IPS-18c (cell line): ENCODE measurements at regions not wholly inside any gene's neighbourhood (a gene's known extent, or its start where the extent isn't known, plus 50 kb on each side); places are given as distances from the start of the nearest gene placed in this dataset.
A peak's percentile ranks its signal among the peaks of the same experiment; 100 is the strongest.

Source experiments
- H3K4me3 ChIP-seq: 2 replicates; pipeline ENCODE4 v1.7.0; 2013; ENCODE audit warnings: low read depth, mild to moderate bottlenecking, low read length, moderate library complexity; ENCODE audit not compliant: insufficient read depth
- H3K9me3 ChIP-seq: one replicate; pipeline ENCODE4 v1.6.1; 2013; ENCODE audit warnings: mild to moderate bottlenecking, low read length, moderate library complexity; ENCODE audit not compliant: control insufficient read depth, insufficient read depth

DNA sequence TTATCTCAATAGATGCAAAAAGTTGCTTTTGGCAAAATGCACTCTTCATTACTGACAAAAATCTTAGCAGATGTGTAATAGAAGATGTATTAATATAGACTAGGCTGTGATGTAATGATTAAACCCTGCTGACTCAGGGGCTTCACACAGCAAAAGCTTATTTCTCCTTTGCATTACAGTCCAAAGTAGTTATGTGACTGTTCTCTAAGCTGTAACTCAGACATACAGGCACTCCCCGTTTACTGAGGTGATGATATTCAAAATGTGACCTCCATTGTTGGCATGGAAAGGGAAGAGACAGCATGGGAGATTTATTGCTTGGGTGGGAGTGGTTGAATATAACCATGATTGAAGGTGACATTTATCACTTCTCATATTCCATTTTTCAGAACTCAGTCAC, 331.5 kb downstream of the SNAPC1 start:
- Histone ChIP-seq H3K9me3 (no peaks in the 10 kb centered on the region), H3K4me3 (no peak overlapping the region)

GRCh38 chr14:62097072-62097471, 334.9 kb downstream of the SNAPC1 start:
- no peak overlapping the region for H3K4me3 ChIP-seq
- no peaks in the 10 kb centered on the region for H3K9me3 ChIP-seq

GRCh38 chr14:62097824-62098223, 335.6 kb downstream of the SNAPC1 start:
- H3K4me3 ChIP-seq: no peak overlapping the region
- no peaks in the 10 kb centered on the region for H3K9me3 ChIP-seq

GRCh38 chr14:62098357-62098756, 336.1 kb downstream of the SNAPC1 start:
- H3K4me3 ChIP-seq: no peak overlapping the region
- H3K9me3 ChIP-seq: no peaks in the 10 kb centered on the region

DNA sequence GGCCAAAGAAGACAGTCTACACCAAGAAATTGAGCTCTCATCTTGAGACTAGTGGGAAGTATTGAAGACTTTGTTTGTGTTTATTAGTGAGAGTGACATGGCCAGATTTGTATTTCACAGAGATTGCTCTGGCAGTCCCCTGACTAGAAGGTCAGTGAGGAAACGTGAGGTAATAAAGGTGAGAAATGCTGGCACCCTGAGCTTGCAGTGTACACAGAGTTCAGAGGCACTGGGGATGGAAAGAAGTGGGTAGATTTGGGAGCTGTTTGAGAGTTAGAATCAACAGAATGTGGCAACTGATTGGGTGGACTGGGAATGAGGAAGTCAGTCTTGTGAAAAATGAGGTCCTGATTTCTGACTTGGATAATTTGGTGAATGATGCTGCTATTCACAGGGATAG, 336.9 kb downstream of the SNAPC1 start:
- H3K9me3 ChIP-seq: no peaks in the 10 kb centered on the region
- no peak overlapping the region for H3K4me3 ChIP-seq

GRCh38 chr14:62101189-62101588, 339.0 kb downstream of the SNAPC1 start:
- H3K4me3 ChIP-seq: no peak overlapping the region
- no peaks in the 10 kb centered on the region for H3K9me3 ChIP-seq

GRCh38 chr14:62101673-62102348, 339.6 kb downstream of the SNAPC1 start:
- H3K4me3 ChIP-seq: no peak overlapping the region
- H3K9me3 ChIP-seq: no peaks in the 10 kb centered on the region

GRCh38 chr14:62102349-62102725, 340.1 kb downstream of the SNAPC1 start:
- H3K4me3 ChIP-seq: no peak overlapping the region
- no peaks in the 10 kb centered on the region for H3K9me3 ChIP-seq

- H3K4me3 ChIP-seq: no peak overlapping the region
- H3K9me3 ChIP-seq: no peaks in the 10 kb centered on the region
Observed at GRCh38 chr14:62103464-62103863, 341.2 kb downstream of the SNAPC1 start.

- no peak overlapping the region for H3K4me3 ChIP-seq
- H3K9me3 ChIP-seq: no peaks in the 10 kb centered on the region
Observed at GRCh38 chr14:62110941-62111340, 348.7 kb downstream of the SNAPC1 start.

DNA sequence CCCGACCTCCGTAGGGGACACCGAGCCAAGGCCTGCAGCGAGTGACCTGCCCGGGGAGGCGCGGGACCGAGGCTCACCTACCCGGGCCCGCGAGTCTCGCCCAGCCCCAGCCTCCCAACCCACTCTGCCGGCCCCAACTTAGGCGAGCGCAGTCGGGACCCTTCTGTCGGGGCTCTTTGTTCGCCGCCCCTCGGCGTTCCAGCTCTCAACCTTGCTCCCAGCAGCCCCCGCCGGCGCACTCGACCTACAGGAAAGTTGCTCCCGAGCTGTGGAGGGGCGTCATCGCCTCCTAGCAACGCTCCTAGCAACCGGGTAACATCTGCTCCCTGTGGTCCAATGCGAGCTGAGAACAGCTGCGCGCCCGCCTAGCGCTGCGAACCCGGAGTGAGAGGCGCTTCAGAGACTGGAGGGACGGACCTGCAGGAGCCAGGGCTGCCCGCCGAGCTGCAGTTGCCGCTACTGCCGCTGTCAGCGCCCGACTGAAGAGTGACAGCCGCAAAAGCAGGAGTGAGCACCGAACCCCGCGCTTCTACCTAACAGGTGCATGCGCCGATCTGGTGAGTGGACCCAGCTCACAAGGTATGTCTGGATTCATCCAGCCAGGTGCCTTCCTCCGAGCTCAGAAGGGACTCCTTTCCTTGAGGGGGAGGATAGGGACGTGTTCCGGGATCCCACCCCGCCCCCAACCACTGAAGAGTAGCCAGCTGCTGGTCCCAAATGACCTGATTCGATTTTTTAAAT, 355.0 kb downstream of the SNAPC1 start:
- H3K9me3 ChIP-seq: no peaks in the 10 kb centered on the region
- H3K4me3 ChIP-seq: peak overlapping the region; percentile 62

DNA sequence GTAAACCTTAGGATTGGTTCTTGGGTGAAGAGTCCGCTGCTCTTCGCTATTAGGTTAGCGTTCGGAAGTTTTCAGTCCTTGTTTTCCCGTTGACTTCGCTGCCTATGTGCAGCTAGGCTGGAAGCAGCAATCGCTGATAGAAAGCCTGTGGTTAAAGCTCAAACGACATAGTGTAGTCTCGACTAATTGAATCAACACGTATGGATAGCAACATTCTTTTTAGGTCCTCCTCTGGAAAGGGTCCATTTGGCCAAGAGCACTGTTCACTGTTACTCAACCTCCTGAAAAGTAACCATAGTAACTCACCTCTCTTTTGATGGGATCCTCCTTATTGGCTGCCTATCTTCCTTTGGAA, 355.5 kb downstream of the SNAPC1 start:
- H3K9me3 ChIP-seq: no peaks in the 10 kb centered on the region
- H3K4me3 ChIP-seq: peak overlapping the region; percentile 43

GRCh38 chr14:62118461-62118860, 356.2 kb downstream of the SNAPC1 start:
- no peaks in the 10 kb centered on the region for H3K9me3 ChIP-seq
- H3K4me3 ChIP-seq: no peak overlapping the region

DNA sequence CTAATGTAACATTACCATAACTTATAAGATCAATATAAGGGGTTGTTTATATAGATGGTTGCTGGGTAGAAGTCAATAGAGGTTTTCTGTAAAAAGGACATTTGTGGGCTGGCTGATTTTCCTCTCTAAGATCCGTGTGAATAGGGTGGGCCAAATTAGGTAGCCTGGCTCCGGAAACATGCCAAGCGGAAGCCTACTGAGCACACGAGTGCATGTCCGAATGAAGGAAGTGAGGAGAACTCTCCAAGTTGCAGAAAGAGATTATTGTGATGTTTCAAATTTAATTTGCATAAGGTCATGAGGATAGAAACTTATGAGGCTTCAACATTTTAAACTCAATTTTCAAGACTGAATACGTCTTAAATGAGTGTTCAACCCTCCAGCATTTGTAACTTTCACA, 356.7 kb downstream of the SNAPC1 start:
- no peak overlapping the region for H3K4me3 ChIP-seq
- H3K9me3 ChIP-seq: no peaks in the 10 kb centered on the region

- Histone ChIP-seq H3K9me3 (no peaks in the 10 kb centered on the region), H3K4me3 (no peak overlapping the region)
Observed at GRCh38 chr14:62123961-62124360, 361.7 kb downstream of the SNAPC1 start.

DNA sequence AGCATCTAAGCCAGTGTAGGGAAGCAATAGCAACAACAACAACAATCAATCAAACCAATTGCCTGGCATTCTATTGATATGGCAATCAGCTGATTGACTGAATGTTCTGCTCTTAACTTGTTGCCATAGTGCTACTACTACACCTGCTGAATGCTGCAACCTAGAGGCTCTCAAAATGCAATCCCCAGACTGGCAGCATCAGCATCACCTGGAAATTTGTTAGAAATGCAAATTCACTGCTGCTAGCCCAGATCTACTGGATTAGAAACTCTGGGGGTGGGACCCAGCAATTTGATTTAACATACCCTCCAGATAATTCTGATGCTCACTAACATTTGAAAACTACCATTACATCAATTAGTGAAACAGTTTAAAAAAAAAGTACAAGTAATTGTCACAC, 363.6 kb downstream of the SNAPC1 start:
- H3K4me3 ChIP-seq: no peak overlapping the region
- no peaks in the 10 kb centered on the region for H3K9me3 ChIP-seq

- Histone ChIP-seq H3K9me3 (no peaks in the 10 kb centered on the region), H3K4me3 (no peak overlapping the region)
Observed at GRCh38 chr14:62126879-62127478, 364.8 kb downstream of the SNAPC1 start.

GRCh38 chr14:62130441-62130840, 368.2 kb downstream of the SNAPC1 start:
- Histone ChIP-seq H3K4me3 (no peak overlapping the region), H3K9me3 (no peaks in the 10 kb centered on the region)
